Amniotic stem cell (primary cell): ENCODE measurements at regions not wholly inside any gene's neighbourhood (a gene's known extent, or its start where the extent isn't known, plus 50 kb on each side); places are given as distances from the start of the nearest gene placed in this dataset.
"Not testable (repeated sequence)": the region's sequence is repeated elsewhere in the genome, so short reads cannot be mapped to it uniquely, and the experiment has no call there.

Experiments
- DNase-seq: peaks from one replicate; lab custom pipeline; 2025; lab: John Stamatoyannopoulos, UW

- DNase-seq, result no peak
These were observed 517.5 kb downstream of the KLF5 start for GRCh38 chr13:73576291-73576690.

GRCh38 chr13:73572824-73573223 lies 514.0 kb downstream of the KLF5 start:
- no peak for DNase-seq

DNA sequence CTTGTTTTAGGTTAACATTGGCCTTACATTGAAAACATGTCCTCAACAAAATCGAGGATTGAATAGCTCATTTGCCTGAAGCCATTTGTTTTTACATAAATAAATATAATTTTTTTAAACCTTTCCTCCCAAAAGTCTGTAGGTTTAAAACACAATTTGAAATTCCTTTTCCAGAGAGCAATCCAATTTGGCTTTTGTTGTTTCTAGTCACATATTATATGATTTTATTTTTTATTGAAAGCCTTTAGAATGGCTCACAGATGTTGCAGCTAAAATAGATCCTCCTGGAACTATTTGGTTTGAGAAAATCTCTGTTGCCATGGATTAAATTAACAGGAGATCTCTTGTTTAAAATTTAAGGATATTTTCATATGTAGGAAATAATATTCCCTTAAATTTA lies 512.6 kb downstream of the KLF5 start:
- no peak for DNase-seq

GRCh38 chr13:73556902-73557301 lies 498.1 kb downstream of the KLF5 start:
- no peak for DNase-seq

- no peak for DNase-seq
These were observed 497.3 kb downstream of the KLF5 start for GRCh38 chr13:73556128-73556527.

DNA sequence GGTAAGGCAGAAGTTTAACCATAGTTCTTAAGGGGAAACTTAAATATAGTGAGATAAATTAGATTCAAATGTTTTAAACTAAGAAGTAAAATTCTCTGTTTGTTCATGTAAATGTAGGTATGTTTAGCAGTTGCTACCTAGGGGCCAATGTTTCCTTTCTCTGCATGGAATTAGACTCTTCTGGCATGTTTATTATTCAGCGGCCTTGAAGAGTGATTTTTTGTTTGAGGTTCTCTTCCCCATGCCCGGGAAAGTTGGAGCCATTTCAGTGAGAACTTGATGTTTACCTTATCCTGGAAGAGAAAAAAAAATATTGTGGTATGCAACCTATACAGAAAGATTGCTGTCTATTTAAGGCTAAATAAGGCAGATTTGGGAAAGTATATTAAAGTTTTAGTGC lies 492.9 kb downstream of the KLF5 start:
- no peak for DNase-seq

DNA sequence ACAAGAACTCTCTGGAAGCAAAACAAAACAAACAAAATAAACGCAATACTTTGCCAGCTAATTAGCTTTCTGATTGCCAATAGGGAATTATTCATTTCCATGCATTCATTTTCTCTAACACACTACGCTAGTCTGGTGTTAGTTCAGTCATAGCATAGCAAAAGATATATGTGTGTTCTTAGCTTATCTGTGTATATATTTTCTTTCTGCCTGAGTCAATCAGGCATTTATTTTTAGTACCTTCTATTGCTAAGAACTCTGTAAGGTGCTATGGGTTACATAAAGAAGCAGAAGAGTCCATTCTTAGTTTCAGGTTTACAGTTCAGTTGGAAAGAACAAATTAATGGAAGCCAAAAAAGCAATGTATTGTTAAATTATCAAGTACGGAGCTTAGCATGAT lies 490.9 kb downstream of the KLF5 start:
- DNase-seq, result no peak

DNA sequence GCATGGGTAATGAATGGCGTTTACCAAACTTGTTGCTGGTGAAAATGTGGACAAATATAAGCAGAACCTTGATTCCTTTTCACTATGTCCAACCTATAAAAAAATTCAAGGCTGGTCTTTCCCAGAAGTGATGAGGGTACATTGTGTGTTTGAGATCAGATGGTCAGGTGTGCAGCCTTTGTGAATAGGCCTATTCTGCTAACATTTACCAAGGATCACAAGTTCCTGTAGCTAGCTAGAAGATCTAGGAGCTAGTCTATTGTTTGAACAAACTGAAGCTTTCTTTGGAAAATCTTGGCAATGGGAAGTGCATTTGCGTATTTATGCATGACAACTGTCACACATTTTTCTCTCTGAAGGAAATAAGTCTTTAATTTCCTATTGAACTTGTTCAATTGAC lies 489.6 kb downstream of the KLF5 start:
- no peak for DNase-seq

DNA sequence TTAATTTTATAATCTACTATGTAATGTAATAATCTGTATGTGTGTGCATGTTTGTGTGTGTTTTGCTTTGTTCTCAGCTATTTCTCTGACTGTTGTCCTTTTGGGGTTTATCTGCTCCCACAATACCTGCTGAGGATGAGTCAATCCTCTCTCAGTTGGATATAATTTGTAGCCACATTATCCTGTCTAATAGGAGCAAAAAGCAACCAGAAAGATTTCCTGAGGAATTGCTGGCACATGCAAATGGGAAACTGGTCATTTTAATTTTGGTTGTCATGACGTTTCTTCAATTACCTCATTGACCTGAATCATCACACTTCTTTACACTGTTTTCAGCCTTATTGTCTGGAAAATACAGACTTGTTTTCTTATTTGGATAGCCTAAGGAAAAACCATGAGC lies 488.4 kb downstream of the KLF5 start:
- DNase-seq, result no peak

DNA sequence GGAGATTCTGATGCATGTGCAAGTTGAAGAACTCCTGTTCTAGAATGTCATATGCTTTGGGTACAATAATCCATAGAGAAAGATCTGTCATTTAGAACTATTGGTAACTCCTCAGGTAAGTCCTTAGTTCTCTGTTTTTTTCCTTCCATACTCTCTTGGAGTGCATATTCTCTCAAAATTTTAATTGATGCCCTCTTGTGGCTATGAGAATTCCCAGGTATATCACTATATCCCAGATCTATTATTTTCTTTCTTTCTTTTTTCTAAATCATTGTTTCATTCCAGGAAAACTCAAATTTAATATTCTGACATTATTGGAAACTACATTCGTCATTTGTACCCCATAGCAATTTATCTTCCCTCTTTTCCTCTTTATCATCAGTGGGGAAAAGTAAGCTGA lies 485.4 kb downstream of the KLF5 start:
- DNase-seq, result no peak

- DNase-seq, result no peak
These were observed 483.6 kb downstream of the KLF5 start for GRCh38 chr13:73542446-73542845.

GRCh38 chr13:73536865-73537264 lies 478.1 kb downstream of the KLF5 start:
- no peak for DNase-seq

DNA sequence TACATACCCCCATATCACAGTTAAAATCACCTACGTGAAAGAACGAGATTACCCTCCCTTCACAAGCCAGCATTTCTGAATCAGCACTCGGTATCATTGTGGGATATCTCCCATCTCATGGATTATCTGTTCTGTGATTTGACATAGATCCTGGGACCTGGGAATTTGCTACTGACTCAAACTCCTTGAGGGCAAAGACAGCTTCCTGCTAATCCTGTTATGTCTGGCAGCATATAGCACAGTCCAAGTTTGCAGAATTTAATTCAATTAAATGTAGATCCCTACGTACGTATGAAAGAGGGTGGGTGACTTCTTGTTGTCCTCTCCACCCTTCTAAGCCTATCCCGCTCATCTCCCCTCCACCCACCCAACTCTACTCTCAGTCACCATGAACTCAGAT lies 476.5 kb downstream of the KLF5 start:
- DNase-seq, result no peak

DNA sequence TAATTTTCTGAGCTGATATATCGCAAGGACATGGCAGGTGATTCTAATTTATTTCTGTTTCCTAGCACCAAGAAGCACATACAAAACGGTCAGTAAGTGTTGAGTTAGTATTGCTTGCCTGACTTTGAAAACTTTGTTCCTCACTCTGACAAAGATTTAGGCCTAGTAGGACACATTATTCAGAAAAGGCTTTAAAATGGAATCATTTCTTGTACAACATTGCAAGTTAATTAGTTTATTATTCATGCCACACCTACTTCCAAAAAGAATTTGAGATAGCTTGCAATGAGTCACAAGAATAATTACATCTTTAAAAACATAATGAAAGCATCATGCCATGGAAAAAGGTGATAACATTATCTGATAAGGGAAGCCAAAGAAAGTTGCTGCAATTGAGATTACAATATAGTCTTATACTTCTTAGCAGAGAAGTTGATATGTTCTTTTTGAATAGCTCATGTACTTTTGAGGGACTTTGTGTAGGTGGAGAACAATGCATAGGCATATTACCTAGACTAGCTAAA lies 474.2 kb downstream of the KLF5 start:
- DNase-seq, result no peak

- no peak for DNase-seq
These were observed 473.8 kb downstream of the KLF5 start for GRCh38 chr13:73532582-73532981.

GRCh38 chr13:73531014-73531413 lies 472.2 kb downstream of the KLF5 start:
- no peak for DNase-seq

DNA sequence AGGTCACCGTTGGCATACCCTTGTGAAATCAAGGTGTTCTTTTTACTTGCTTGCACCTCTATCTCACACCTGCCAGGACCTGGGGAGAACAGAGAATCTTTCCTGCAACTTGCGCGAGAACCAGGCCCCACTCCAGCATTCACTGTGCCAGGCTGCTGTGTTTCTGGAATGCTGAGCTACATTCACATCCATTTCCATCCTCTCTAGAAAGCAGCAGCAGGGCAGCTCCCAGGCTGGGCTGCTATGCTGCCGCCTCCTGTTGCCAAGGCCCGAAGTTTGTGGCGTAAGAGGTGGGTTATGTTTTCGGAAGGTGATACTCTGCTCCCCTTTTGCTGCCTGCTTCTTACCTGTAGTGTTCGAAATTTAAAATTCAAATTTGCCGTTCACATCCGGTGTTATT lies 464.1 kb downstream of the KLF5 start:
- no peak for DNase-seq

- no peak for DNase-seq
These were observed 463.2 kb downstream of the KLF5 start for GRCh38 chr13:73521985-73522524.

GRCh38 chr13:73521290-73521624 lies 462.5 kb downstream of the KLF5 start:
- no peak for DNase-seq

- DNase-seq, result no peak
These were observed 461.9 kb downstream of the KLF5 start for GRCh38 chr13:73520566-73521289.

DNA sequence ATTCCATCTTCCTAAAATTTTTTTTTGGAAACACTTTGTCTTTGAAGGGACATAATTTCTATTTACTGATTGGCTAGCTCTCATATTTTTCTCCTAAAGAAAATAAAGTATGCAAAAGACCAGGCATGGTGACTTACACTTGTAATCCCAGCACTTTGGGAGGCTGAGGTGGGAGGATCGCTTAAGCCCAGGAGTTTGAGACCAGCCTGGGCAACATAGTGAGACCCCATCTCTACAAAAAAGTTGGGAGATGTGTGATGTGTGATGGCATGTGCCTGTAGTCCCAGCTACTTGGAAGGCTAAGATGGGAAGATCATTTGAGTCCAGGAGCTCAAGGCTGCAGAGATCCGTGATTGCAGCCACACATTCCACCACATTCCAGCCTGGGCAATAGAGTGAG lies 461.3 kb downstream of the KLF5 start:
- not testable (repeated sequence) for DNase-seq

- DNase-seq, result no peak
These were observed 460.8 kb downstream of the KLF5 start for GRCh38 chr13:73519396-73520116.

DNA sequence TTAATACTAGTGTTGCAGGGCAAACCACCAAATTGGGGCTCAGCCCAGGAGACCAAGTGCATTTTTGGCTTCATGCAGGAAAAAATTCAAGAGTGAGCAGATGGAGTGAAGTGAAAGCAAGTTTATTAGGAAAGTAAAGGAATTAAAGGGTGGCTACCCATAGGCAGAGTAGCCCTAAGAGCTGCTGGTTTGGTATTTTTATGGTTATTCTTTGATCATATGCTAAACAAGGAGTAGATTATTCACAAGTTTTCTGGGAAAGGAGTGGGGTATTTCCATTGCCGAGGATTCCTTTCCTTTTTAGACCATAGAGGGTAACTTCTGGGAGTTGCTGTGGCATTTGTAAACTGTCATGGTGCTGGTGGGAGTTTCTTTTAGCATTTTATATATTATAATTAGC lies 459.0 kb downstream of the KLF5 start:
- DNase-seq, result no peak
